ENCODE measurements at regions not wholly inside any gene's neighbourhood (a gene's known extent, or its start where the extent isn't known, plus 50 kb on each side); places are given as distances from the start of the nearest gene placed in this dataset.

- Histone ChIP-seq H3K36me3 (ENCODE audit: insufficient read depth, low read length) (no peaks in the 10 kb centered on the region), H3K4me2 (ENCODE audit: low read length) (no peak overlapping the region), H3K27ac (ENCODE audit: low read depth, low read length, poor library complexity, severe bottlenecking) (no peak overlapping the region), H3K79me2 (ENCODE audit: insufficient read depth, low read depth, low read length) (no peaks in the 10 kb centered on the region), H3K9me3 (ENCODE audit: low read length) (no peaks in the 10 kb centered on the region), H2AFZ (ENCODE audit: low read length) (no peak overlapping the region), H3K4me3 (ENCODE audit: low read depth, low read length, poor library complexity, severe bottlenecking) (no peak overlapping the region), H3K4me1 (ENCODE audit: insufficient read depth, low read length, poor library complexity, severe bottlenecking) (no peaks in the 10 kb centered on the region), H3K9me2 (ENCODE audit: insufficient read depth, low read length) (no peaks in the 10 kb centered on the region), H4K20me1 (ENCODE audit: insufficient read depth, low read length) (no peaks in the 10 kb centered on the region)
- TF ChIP-seq EZH2phosphoT487 (IDR thresholded peaks at IDR 0.05; ENCODE audit: borderline replicate concordance, low read depth, low read length): no peak
- TF ChIP-seq, protein P1, sequence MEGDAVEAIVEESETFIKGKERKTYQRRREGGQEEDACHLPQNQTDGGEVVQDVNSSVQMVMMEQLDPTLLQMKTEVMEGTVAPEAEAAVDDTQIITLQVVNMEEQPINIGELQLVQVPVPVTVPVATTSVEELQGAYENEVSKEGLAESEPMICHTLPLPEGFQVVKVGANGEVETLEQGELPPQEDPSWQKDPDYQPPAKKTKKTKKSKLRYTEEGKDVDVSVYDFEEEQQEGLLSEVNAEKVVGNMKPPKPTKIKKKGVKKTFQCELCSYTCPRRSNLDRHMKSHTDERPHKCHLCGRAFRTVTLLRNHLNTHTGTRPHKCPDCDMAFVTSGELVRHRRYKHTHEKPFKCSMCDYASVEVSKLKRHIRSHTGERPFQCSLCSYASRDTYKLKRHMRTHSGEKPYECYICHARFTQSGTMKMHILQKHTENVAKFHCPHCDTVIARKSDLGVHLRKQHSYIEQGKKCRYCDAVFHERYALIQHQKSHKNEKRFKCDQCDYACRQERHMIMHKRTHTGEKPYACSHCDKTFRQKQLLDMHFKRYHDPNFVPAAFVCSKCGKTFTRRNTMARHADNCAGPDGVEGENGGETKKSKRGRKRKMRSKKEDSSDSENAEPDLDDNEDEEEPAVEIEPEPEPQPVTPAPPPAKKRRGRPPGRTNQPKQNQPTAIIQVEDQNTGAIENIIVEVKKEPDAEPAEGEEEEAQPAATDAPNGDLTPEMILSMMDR (conservative IDR thresholded peaks at IDR 0.05; ENCODE audit: low read length): no peak
- CTCF ChIA-PET (ENCODE audit: unreplicated experiment): no interaction called here
- DNase-seq (ENCODE audit: low spot score): no peak
- POLR2A ChIA-PET: interaction anchor here (0.5 kb wide), 1 partner anchor 46 kb away, joined by 3 read pairs; no protein-coding TSS in a partner anchor
- BruUV-seq (replicated peaks): no TSS peak
- intact Hi-C loops (cut with micrococcal nuclease; ENCODE audit: unreplicated experiment): no loop called here
Observed at GRCh38 chr1:208476846-208477170, 232.6 kb upstream of the PLXNA2 start.

DNA sequence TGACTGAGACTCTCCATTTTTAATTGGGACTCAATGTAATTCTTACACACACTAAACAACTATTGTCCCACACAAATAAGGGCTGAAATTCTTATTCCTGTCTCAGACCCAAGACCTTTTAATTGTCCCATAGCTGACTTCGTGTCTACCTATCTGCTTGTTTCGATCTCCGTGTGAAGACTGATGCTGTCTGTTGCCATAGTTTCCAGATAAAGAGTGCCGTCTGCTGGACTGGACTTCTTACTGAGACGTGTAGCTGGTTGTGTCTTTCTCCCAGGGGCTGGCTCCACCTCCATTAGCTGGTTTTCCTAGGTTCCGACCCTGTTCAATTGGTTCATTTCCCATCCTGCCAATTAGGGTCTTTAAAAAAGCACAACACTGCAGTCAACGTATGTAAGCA lies 235.3 kb upstream of the PLXNA2 start:
- H3K9me2 ChIP-seq (ENCODE audit: insufficient read depth, low read length): no peaks in the 10 kb centered on the region
- CTCF ChIA-PET (ENCODE audit: unreplicated experiment): no interaction called here
- no peaks in the 10 kb centered on the region for H3K4me1 ChIP-seq (ENCODE audit: insufficient read depth, low read length, poor library complexity, severe bottlenecking)
- no peaks in the 10 kb centered on the region for H3K36me3 ChIP-seq (ENCODE audit: insufficient read depth, low read length)
- H2AFZ ChIP-seq (ENCODE audit: low read length): no peak overlapping the region
- BruUV-seq (replicated peaks): no TSS peak
- POLR2A ChIA-PET: no interaction called here
- no peaks in the 10 kb centered on the region for H4K20me1 ChIP-seq (ENCODE audit: insufficient read depth, low read length)
- H3K79me2 ChIP-seq (ENCODE audit: insufficient read depth, low read depth, low read length): no peaks in the 10 kb centered on the region
- TF ChIP-seq, protein P1 (conservative IDR thresholded peaks at IDR 0.05; ENCODE audit: low read length): no peak
- TF ChIP-seq EZH2phosphoT487 (IDR thresholded peaks at IDR 0.05; ENCODE audit: borderline replicate concordance, low read depth, low read length): no peak
- intact Hi-C loops (cut with micrococcal nuclease; ENCODE audit: unreplicated experiment): no loop called here
- H3K27ac ChIP-seq (ENCODE audit: low read depth, low read length, poor library complexity, severe bottlenecking): no peak overlapping the region
- no peak overlapping the region for H3K4me2 ChIP-seq (ENCODE audit: low read length)
- no peak overlapping the region for H3K4me3 ChIP-seq (ENCODE audit: low read depth, low read length, poor library complexity, severe bottlenecking)
- no peaks in the 10 kb centered on the region for H3K9me3 ChIP-seq (ENCODE audit: low read length)
- no peak for DNase-seq (ENCODE audit: low spot score)

DNA sequence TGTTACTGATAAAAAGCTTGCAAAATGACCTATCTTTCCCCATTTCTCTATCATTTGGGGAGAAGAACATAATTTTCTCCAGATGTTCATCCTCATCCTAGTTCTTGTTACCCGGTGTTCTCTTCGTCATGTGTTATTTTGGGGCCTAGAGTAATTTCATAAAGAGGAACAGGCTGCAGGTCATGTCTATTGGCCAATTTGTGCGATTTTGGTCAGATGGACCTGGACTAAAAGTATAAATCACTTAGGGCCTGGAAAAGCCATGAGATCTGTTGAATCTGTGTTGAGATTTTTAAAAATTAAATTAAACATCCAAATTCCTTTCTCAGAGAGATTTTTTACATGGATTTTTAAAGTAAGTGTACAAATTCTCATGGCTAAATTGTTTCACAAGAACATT lies 241.3 kb upstream of the PLXNA2 start:
- no peak for DNase-seq (ENCODE audit: low spot score)
- Histone ChIP-seq H3K36me3 (ENCODE audit: insufficient read depth, low read length) (no peaks in the 10 kb centered on the region), H3K4me2 (ENCODE audit: low read length) (no peak overlapping the region), H3K4me1 (ENCODE audit: insufficient read depth, low read length, poor library complexity, severe bottlenecking) (no peaks in the 10 kb centered on the region), H4K20me1 (ENCODE audit: insufficient read depth, low read length) (no peaks in the 10 kb centered on the region), H3K9me2 (ENCODE audit: insufficient read depth, low read length) (no peaks in the 10 kb centered on the region), H3K27ac (ENCODE audit: low read depth, low read length, poor library complexity, severe bottlenecking) (no peak overlapping the region), H3K9me3 (ENCODE audit: low read length) (0 out of 2 replicates have a peak, but pooled peaks cover 5% of the 10 kb centered on the region), H3K4me3 (ENCODE audit: low read depth, low read length, poor library complexity, severe bottlenecking) (no peak overlapping the region), H3K79me2 (ENCODE audit: insufficient read depth, low read depth, low read length) (no peaks in the 10 kb centered on the region), H2AFZ (ENCODE audit: low read length) (no peak overlapping the region)
- TF ChIP-seq, protein P1 (conservative IDR thresholded peaks at IDR 0.05; ENCODE audit: low read length): no peak
- TF ChIP-seq EZH2phosphoT487 (IDR thresholded peaks at IDR 0.05; ENCODE audit: borderline replicate concordance, low read depth, low read length): no peak
- POLR2A ChIA-PET: no interaction called here
- CTCF ChIA-PET (ENCODE audit: unreplicated experiment): no interaction called here
- intact Hi-C loops (cut with micrococcal nuclease; ENCODE audit: unreplicated experiment): no loop called here
- BruUV-seq (replicated peaks): no TSS peak
